Lower leg skin (tissue), 4 donors: ENCODE measurements at regions not wholly inside any gene's neighbourhood (a gene's known extent, or its start where the extent isn't known, plus 50 kb on each side); places are given as distances from the start of the nearest gene placed in this dataset.

Experiments used
- DNase-seq, 2 donors: peaks; one replicate each; pipeline ENCODE4 v3.0.0-alpha.2; 2019; ENCODE audit warnings: low spot score in 2 of 2
- H3K4me3 ChIP-seq: fragments of 200-600 bp; sonication (generic); 2 replicates; pipeline ENCODE4 v1.5.1; 2017; ENCODE audit warnings: mild to moderate bottlenecking, low read depth; ENCODE audit not compliant: poor library complexity, severe bottlenecking
- POLR2A ChIP-seq, 2 donors: fragments of 450-650 bp; IDR thresholded peaks; one replicate each; pipeline ENCODE4 v1.6.1; 2016 to 2017; ENCODE audit warnings: antibody characterized with exemption in 2 of 2, mild to moderate bottlenecking in 1 of 2, moderate library complexity in 1 of 2
- WGBS, 2 donors: methylation state at CpG; one replicate each; pipeline ENCODE4 v1.1.5; 2018; 5-methylcytosine and 5-hydroxymethylcytosine counted together
- intact Hi-C: fragments of 100-400 bp; cut with DNase I; formaldehyde crosslinking; loops from one replicate; pipeline ENCODE4 v1.15.0; 2023; ENCODE audit warnings: low total_unique reads
- TF ChIP-seq, protein P1 (sequence below), 3 donors: fragments of 450-650 bp; IDR thresholded peaks; one replicate each; pipeline ENCODE4 v1.5.1; 2016; ENCODE audit warnings: antibody characterized with exemption in 3 of 3, mild to moderate bottlenecking in 3 of 3, moderate library complexity in 2 of 3

DNA sequence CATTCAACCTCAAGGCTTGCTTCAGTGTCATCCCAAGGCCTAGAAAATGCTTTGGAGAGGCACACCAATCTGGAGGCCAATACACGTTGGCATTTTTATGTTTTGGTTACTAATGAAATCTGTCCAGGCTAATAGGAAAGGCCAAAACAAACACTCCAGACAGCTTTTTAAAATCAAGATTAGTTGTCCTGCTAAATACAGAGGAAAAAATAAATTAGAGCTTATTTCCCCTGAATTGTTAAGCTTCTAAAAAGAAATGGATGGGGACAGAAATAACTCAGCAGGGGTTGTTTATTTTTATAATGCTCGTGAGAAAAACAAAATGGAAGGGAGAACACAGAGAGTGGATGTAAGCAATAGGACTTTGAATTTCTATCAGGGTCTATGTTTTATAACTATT lies 438.5 kb upstream of the LRRC4C start:
- no peak for TF ChIP-seq POLR2A (IDR thresholded peaks at IDR 0.05)
- DNase-seq, result no peak
- 61 to 62% methylated on average over 2 of the region's 2 CpGs for WGBS, 2 donors
- no peak overlapping the region for H3K4me3 ChIP-seq
- intact Hi-C loops, result no loop called here

DNA sequence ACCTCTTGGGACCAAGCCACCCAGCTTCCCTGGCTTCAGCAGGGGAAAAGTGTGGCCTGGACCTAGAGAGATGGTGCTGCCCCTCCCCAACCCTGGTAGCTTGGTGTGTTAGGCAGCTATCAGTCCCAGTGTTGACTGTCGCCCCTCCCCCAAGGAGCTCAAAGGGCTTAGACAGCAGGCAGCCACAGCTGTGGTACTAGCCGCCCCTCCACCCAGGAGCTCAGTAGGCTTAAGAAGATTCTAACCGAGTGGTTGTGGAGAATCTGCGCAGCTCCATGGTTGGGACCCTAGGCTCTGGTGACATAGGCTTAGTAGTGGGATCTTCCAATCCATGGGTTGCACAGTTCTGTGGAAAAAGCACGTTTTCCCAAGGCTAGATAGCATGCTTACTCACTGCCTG lies 458.4 kb upstream of the LRRC4C start:
- TF ChIP-seq POLR2A (IDR thresholded peaks at IDR 0.05), result no peak
- TF ChIP-seq, protein P1, sequence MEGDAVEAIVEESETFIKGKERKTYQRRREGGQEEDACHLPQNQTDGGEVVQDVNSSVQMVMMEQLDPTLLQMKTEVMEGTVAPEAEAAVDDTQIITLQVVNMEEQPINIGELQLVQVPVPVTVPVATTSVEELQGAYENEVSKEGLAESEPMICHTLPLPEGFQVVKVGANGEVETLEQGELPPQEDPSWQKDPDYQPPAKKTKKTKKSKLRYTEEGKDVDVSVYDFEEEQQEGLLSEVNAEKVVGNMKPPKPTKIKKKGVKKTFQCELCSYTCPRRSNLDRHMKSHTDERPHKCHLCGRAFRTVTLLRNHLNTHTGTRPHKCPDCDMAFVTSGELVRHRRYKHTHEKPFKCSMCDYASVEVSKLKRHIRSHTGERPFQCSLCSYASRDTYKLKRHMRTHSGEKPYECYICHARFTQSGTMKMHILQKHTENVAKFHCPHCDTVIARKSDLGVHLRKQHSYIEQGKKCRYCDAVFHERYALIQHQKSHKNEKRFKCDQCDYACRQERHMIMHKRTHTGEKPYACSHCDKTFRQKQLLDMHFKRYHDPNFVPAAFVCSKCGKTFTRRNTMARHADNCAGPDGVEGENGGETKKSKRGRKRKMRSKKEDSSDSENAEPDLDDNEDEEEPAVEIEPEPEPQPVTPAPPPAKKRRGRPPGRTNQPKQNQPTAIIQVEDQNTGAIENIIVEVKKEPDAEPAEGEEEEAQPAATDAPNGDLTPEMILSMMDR (IDR thresholded peaks at IDR 0.05), result no peak
- 89 to 94% methylated on average over 5 of the region's 5 CpGs for WGBS, 2 donors
- no peak overlapping the region for H3K4me3 ChIP-seq
- DNase-seq, result no peak
- intact Hi-C loops, result no loop called here

DNA sequence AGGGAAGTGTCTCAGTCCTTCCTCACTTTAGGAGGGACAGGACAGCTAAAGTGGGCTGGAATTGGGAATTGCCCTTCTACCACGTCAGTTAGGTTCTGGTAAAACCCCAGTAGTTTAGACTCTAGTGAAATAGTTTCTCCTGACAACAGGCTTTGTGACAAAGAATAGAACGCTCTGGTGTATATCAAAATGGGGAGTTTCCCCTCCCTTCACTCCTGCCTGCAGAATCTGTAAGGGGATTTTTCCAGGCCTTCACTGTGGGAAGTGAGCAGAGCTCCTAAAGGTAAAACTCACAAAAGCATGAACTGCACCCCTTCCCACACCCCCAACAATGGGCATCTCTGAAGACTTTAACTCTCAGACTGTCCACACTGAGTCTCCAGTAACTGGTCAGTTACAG lies 460.9 kb upstream of the LRRC4C start:
- intact Hi-C loops, result no loop called here
- TF ChIP-seq, protein P1 (IDR thresholded peaks at IDR 0.05), result no peak
- no peak for TF ChIP-seq POLR2A (IDR thresholded peaks at IDR 0.05)
- H3K4me3 ChIP-seq, result no peak overlapping the region
- no peak for DNase-seq
- WGBS, 2 donors, result 42 to 68% methylated on average over 2 of the region's 2 CpGs

GRCh38 chr11:41921746-41922390 lies 462.4 kb upstream of the LRRC4C start:
- DNase-seq, result no peak
- intact Hi-C loops, result no loop called here
- no peak for TF ChIP-seq POLR2A (IDR thresholded peaks at IDR 0.05)
- TF ChIP-seq, protein P1 (IDR thresholded peaks at IDR 0.05), result no peak
- H3K4me3 ChIP-seq, result no peak overlapping the region
- WGBS, 2 donors, result 43% methylated on average over 2 of the region's 2 CpGs

DNA sequence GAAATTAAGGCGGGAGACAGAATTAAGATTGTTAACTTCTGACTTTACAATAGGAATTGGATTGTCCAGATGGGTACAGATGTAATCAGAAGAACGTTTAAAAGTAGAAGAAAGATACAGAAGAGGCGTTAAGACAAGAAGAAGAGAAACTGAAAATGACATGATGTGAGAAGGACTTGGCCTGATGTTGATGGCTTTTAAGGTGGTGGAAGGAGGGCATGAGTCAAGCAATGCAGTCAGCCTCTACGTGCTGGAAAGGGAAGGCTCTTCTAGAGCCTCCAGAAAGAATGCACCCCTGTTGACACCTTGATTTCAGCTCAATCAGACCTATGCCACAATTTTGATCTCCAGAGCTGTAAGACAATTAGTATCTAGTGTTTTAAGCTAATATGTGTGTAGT lies 466.9 kb upstream of the LRRC4C start:
- TF ChIP-seq, protein P1 (IDR thresholded peaks at IDR 0.05), result no peak
- TF ChIP-seq POLR2A (IDR thresholded peaks at IDR 0.05), result no peak
- no peak for DNase-seq
- 82 to 89% methylated on average over 4 of the region's 4 CpGs for WGBS, 2 donors
- no peak overlapping the region for H3K4me3 ChIP-seq
- intact Hi-C loops, result no loop called here

DNA sequence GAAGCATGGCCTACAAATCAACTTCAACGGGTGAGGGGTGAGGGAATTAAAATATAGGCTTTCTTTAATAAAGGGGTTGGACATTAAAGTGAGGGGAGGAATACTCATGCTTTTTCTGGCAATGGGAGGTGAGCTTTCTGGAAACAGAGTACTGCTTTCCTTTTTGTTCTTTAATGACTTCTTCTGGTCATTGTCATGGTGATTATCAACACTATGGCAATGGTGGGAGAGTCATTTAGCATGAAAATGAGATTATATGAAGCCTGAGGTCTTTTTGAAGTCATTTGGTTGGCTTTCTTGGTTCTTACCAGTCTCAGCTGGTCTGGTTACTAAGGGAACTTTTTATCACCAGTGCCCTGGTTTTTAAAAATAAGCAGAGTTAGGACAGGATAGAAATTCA lies 475.8 kb upstream of the LRRC4C start:
- intact Hi-C loops, result no loop called here
- TF ChIP-seq POLR2A (IDR thresholded peaks at IDR 0.05), result no peak
- TF ChIP-seq, protein P1 (IDR thresholded peaks at IDR 0.05), result no peak
- WGBS, 2 donors, result 55 to 66% methylated on average over 1 of the region's 1 CpG
- no peak overlapping the region for H3K4me3 ChIP-seq
- no peak for DNase-seq
